ENCODE measurements at regions not wholly inside any gene's neighbourhood (a gene's known extent, or its start where the extent isn't known, plus 50 kb on each side); places are given as distances from the start of the nearest gene placed in this dataset.

DNA sequence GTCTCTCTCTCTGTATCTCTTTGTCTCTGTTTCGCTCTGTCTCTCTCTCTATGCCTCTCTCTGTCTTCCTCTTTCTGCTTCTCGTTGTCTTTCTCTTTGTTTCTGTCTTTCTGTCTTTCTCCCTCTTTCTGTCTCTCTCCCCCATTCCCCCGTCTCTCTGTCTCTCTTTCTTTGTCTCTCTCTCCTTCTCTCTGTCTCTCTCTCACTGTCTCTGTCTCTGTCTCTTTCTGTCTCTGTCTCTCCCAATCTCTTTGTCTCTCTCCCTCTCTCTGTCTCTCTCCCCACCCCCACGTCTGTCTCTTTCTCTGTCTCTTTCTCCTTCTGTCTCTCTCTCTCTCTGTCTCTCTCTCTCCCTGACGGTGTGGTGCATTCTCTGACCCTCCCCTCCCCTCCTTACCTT lies 71.9 kb upstream of the ZNF516 start:
- Histone ChIP-seq H2BK20ac (ENCODE audit: low read depth, low read length) (peak overlapping the region; percentile 80), H3K4me3 (ENCODE audit: insufficient read depth, low read depth, low read length) (no peak overlapping the region), H3K56ac (ENCODE audit: extremely low read depth, insufficient read depth, low read length) (no peak overlapping the region), H3K9me1 (ENCODE audit: insufficient read depth, low read length) (peaks cover 14% of the 10 kb centered on the region), H3K9ac (ENCODE audit: low read depth, low read length) (no peak overlapping the region), H3K18ac (ENCODE audit: low read depth, low read length) (peak overlapping the region; percentile 75), H3K36me3 (ENCODE audit: control insufficient read depth, insufficient read depth, low read length) (no peaks in the 10 kb centered on the region), H4K5ac (ENCODE audit: low read depth, low read length) (peak overlapping the region; percentile 90), H3K27ac (ENCODE audit: insufficient read depth, low read length) (peak overlapping the region; percentile 65; the same call in 1 of the 2 replicates), H3K79me1 (ENCODE audit: low read depth in 1 of 2, low read length in 2 of 2) (peaks cover 5 to 18% of the 10 kb centered on the region in 2 experiments; a peak in 3 of 4 replicates), H4K8ac (ENCODE audit: low read depth in 2 of 2, low read length in 2 of 2) (peak overlapping the region; percentile 3 to 83; a peak in 3 of 4 replicates), H2AFZ (replicated peaks; ENCODE audit: low read length, poor library complexity) (peak overlapping the region; percentile 59), H2AK9ac (replicated peaks; ENCODE audit: low read depth, low read length, poor library complexity) (no peak overlapping the region), H4K91ac (ENCODE audit: insufficient read depth, low read depth, low read length) (peak overlapping the region; percentile 96), H3K4me1 (ENCODE audit: control insufficient read depth, insufficient read depth, low read length) (peaks cover 16% of the 10 kb centered on the region), H3K9me3 (ENCODE audit: control insufficient read depth, insufficient read depth, low read length) (peaks cover 2% of the 10 kb centered on the region; the same call in 1 of the 2 replicates), H3K14ac (replicated peaks; ENCODE audit: low read depth, low read length) (peak overlapping the region; percentile 82), H2AK5ac (ENCODE audit: low read depth, low read length) (peak overlapping the region; percentile 99), H2BK120ac (ENCODE audit: low read depth, low read length) (peak overlapping the region; percentile 84), H4K20me1 (ENCODE audit: insufficient read depth, low read length) (peaks cover 3% of the 10 kb centered on the region; the same call in 1 of the 2 replicates), H3K27me3 (ENCODE audit: control insufficient read depth, insufficient read depth, low read length) (no peaks in the 10 kb centered on the region), H3K4me2 (ENCODE audit: low read depth, low read length) (no peak overlapping the region), H3K23ac (ENCODE audit: low read depth, low read length) (peak overlapping the region; percentile 66; the same call in 1 of the 2 replicates), H2BK15ac (ENCODE audit: low read depth, low read length) (peak overlapping the region; percentile 98; the same call in 2 of the 3 replicates), H3K4ac (ENCODE audit: low read depth, low read length) (peak overlapping the region; percentile 91), H2BK5ac (ENCODE audit: low read depth, low read length, poor library complexity, severe bottlenecking) (peak overlapping the region; percentile 47)
- TF ChIP-seq SMC3 (IDR thresholded peaks at IDR 0.05; ENCODE audit: low read depth, low read length) = no peak
- TF ChIP-seq NFE2L2 (IDR thresholded peaks at IDR 0.05; ENCODE audit: low read depth, low read length) = no peak
- no peak for TF ChIP-seq CEBPB (IDR thresholded peaks at IDR 0.05; ENCODE audit: low read depth, low read length)
- no peak for TF ChIP-seq MAZ (IDR thresholded peaks at IDR 0.05; ENCODE audit: borderline replicate concordance, low read depth, low read length)
- TF ChIP-seq, protein P1, sequence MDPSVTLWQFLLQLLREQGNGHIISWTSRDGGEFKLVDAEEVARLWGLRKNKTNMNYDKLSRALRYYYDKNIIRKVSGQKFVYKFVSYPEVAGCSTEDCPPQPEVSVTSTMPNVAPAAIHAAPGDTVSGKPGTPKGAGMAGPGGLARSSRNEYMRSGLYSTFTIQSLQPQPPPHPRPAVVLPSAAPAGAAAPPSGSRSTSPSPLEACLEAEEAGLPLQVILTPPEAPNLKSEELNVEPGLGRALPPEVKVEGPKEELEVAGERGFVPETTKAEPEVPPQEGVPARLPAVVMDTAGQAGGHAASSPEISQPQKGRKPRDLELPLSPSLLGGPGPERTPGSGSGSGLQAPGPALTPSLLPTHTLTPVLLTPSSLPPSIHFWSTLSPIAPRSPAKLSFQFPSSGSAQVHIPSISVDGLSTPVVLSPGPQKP (IDR thresholded peaks at IDR 0.05; ENCODE audit: borderline replicate concordance, low read depth, low read length) = no peak
- TF ChIP-seq CHD1 (IDR thresholded peaks at IDR 0.05; ENCODE audit: low read depth, low read length) = no peak
- TF ChIP-seq, protein P2, sequence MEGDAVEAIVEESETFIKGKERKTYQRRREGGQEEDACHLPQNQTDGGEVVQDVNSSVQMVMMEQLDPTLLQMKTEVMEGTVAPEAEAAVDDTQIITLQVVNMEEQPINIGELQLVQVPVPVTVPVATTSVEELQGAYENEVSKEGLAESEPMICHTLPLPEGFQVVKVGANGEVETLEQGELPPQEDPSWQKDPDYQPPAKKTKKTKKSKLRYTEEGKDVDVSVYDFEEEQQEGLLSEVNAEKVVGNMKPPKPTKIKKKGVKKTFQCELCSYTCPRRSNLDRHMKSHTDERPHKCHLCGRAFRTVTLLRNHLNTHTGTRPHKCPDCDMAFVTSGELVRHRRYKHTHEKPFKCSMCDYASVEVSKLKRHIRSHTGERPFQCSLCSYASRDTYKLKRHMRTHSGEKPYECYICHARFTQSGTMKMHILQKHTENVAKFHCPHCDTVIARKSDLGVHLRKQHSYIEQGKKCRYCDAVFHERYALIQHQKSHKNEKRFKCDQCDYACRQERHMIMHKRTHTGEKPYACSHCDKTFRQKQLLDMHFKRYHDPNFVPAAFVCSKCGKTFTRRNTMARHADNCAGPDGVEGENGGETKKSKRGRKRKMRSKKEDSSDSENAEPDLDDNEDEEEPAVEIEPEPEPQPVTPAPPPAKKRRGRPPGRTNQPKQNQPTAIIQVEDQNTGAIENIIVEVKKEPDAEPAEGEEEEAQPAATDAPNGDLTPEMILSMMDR (conservative IDR thresholded peaks at IDR 0.05; ENCODE audit: low read depth, low read length) = no peak
- TF ChIP-seq RCOR1 (IDR thresholded peaks at IDR 0.05; ENCODE audit: insufficient replicate concordance, low read length) = no peak
- no peak for TF ChIP-seq FOS (IDR thresholded peaks at IDR 0.05; ENCODE audit: low read depth, low read length)
- TF ChIP-seq, protein P3, sequence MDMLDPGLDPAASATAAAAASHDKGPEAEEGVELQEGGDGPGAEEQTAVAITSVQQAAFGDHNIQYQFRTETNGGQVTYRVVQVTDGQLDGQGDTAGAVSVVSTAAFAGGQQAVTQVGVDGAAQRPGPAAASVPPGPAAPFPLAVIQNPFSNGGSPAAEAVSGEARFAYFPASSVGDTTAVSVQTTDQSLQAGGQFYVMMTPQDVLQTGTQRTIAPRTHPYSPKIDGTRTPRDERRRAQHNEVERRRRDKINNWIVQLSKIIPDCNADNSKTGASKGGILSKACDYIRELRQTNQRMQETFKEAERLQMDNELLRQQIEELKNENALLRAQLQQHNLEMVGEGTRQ (IDR thresholded peaks at IDR 0.05; ENCODE audit: low read depth, low read length) = no peak
- no peak for TF ChIP-seq RAD21 (IDR thresholded peaks at IDR 0.05; ENCODE audit: low read length)
- no peak for TF ChIP-seq MXI1 (IDR thresholded peaks at IDR 0.05; ENCODE audit: borderline replicate concordance, low read depth, low read length)
- TF ChIP-seq BHLHE40 (IDR thresholded peaks at IDR 0.05; ENCODE audit: low read depth, low read length) = no peak
- no peak for TF ChIP-seq RFX5 (IDR thresholded peaks at IDR 0.05; ENCODE audit: low read depth, low read length)
- no peak for TF ChIP-seq POLR2A (IDR thresholded peaks at IDR 0.05; ENCODE audit: low read depth, low read length)
- no peak for TF ChIP-seq MAFK (IDR thresholded peaks at IDR 0.05; ENCODE audit: low read depth, low read length)
- ChIA-PET CTCF (no interaction called here), POLR2A (ENCODE audit: unreplicated experiment) (no interaction called here)
- dilution Hi-C loops (cut with HindIII; ENCODE audit: low sequenced_read_pairs, unreplicated experiment) (no loop called here), intact Hi-C loops (cut with micrococcal nuclease) (no loop called here), in situ Hi-C loops (cut with MboI; ENCODE audit: low sequenced_read_pairs) (no loop called here)
- ATAC-seq (ENCODE audit: low read depth) (no peak), DNase-seq (no peak)
- no TSS peak for BruUV-seq (replicated peaks)
- 95% methylated on average over 3 of the region's 5 CpGs; no CpG with 5 or more reads in 1 of the 2 experiments for WGBS, 2 experiments (ENCODE audit: extremely low coverage in 2 of 2, insufficient read length in 1 of 2)

Measured in IMR-90 (cell line).